ENCODE measurements at regions not wholly inside any gene's neighbourhood (a gene's known extent, or its start where the extent isn't known, plus 50 kb on each side); places are given as distances from the start of the nearest gene placed in this dataset.

DNA sequence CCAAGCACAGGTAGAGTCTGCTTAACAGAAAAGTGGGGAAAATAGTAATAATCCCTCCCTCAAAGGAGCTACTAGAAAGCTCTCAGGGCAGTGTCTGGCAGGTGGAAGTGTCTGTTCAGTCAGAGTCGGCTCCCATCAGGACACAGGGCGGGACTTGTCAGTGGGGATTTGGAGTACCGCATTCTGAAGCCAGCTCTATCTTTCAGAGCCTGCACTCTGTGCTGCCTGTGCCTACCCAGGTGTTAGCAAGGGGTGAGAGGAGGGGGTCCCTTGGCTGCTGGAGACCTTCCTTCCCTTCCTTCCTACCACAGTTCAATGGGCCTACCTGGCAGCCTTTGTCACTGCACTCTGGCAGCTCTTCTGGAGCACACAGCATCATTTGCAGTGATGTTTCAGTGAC lies 615.5 kb downstream of the AJAP1 start:
- TF ChIP-seq TAF1 (IDR thresholded peaks at IDR 0.05; ENCODE audit: low read depth) = no peak
- TF ChIP-seq, protein P1, sequence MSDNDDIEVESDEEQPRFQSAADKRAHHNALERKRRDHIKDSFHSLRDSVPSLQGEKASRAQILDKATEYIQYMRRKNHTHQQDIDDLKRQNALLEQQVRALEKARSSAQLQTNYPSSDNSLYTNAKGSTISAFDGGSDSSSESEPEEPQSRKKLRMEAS (IDR thresholded peaks at IDR 0.05) = no peak
- no peak for TF ChIP-seq ZBTB7A (IDR thresholded peaks at IDR 0.05; ENCODE audit: low read depth)
- TF ChIP-seq NFIC (IDR thresholded peaks at IDR 0.05) = no peak
- TF ChIP-seq, protein P2, sequence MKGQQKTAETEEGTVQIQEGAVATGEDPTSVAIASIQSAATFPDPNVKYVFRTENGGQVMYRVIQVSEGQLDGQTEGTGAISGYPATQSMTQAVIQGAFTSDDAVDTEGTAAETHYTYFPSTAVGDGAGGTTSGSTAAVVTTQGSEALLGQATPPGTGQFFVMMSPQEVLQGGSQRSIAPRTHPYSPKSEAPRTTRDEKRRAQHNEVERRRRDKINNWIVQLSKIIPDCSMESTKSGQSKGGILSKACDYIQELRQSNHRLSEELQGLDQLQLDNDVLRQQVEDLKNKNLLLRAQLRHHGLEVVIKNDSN (IDR thresholded peaks at IDR 0.05) = no peak

All from Ishikawa (cell line).